Liver (tissue), 8 donors: ENCODE measurements at regions not wholly inside any gene's neighbourhood (a gene's known extent, or its start where the extent isn't known, plus 50 kb on each side); places are given as distances from the start of the nearest gene placed in this dataset.

ENCODE experiments used
- DNase-seq: peaks from one replicate; pipeline ENCODE4 v3.0.0-alpha.2; 2017; ENCODE audit warnings: low spot score
- H3K27ac ChIP-seq, 2 donors: one replicate each; pipeline ENCODE4 v1.7.0; 2013; ENCODE audit warnings: inconsistent platforms in 2 of 2, low read length in 2 of 2, control low read depth in 1 of 2, low read depth in 1 of 2, mild to moderate bottlenecking in 1 of 2
- H3K27me3 ChIP-seq, 4 donors: one replicate each; pipeline versions ENCODE4 v1.6.1 to v1.7.0; 2013; ENCODE audit warnings: low read length in 3 of 4, inconsistent platforms in 1 of 4, mild to moderate bottlenecking in 1 of 4, moderate library complexity in 1 of 4; ENCODE audit not compliant: control insufficient read depth in 4 of 4, insufficient read depth in 4 of 4
- H3K36me3 ChIP-seq, 4 donors: one replicate each; pipeline versions ENCODE4 v1.6.1 to v1.7.0; 2013; ENCODE audit warnings: low read length in 3 of 4, mild to moderate bottlenecking in 3 of 4, low read depth in 1 of 4, moderate library complexity in 1 of 4; ENCODE audit not compliant: control insufficient read depth in 4 of 4, insufficient read depth in 3 of 4
- H3K4me1 ChIP-seq, 4 donors: one replicate each; pipeline versions ENCODE4 v1.6.1 to v1.7.0; 2013; ENCODE audit warnings: low read length in 3 of 4, mild to moderate bottlenecking in 3 of 4, moderate library complexity in 1 of 4; ENCODE audit not compliant: control insufficient read depth in 4 of 4, insufficient read depth in 4 of 4
- H3K4me3 ChIP-seq, 3 donors: one replicate each; pipeline versions ENCODE4 v1.6.1 to v1.7.0; 2013; ENCODE audit warnings: low read length in 3 of 3, control low read depth in 1 of 3, low read depth in 1 of 3, mild to moderate bottlenecking in 1 of 3
- H3K9ac ChIP-seq, 2 donors: one replicate each; pipeline ENCODE4 v1.7.0; 2013; ENCODE audit warnings: low read length in 2 of 2, mild to moderate bottlenecking in 2 of 2, moderate library complexity in 2 of 2, control low read depth in 1 of 2, low read depth in 1 of 2
- H3K9me3 ChIP-seq, 4 donors: one replicate each; pipeline versions ENCODE4 v1.6.1 to v1.7.0; 2013; ENCODE audit warnings: low read length in 3 of 4; ENCODE audit not compliant: control insufficient read depth in 4 of 4
- CTCF ChIP-seq: fragments of 150-350 bp; IDR thresholded peaks from 2 replicates; pipeline ENCODE4 v1.5.1; 2017; ENCODE audit warnings: improper control_type of control experiment, low read depth, low read length; ENCODE audit not compliant: missing input control
- EGR1 ChIP-seq, 2 donors: IDR thresholded peaks; 2 replicates each; pipeline ENCODE4 v1.6.1; 2016 to 2018; ENCODE audit warnings: antibody characterized with exemption in 2 of 2, low read depth in 2 of 2
- FOXA1 ChIP-seq: IDR thresholded peaks from 2 replicates; pipeline ENCODE4 v1.6.1; 2016; ENCODE audit warnings: antibody characterized with exemption
- FOXA2 ChIP-seq: IDR thresholded peaks from 2 replicates; pipeline ENCODE4 v1.6.1; 2016; ENCODE audit warnings: antibody characterized with exemption
- GABPA ChIP-seq, 2 donors: IDR thresholded peaks in 1 of 2; conservative IDR thresholded peaks in 1 of 2; 2 replicates each; pipeline ENCODE4 v1.6.1; 2016; ENCODE audit warnings: antibody characterized with exemption in 2 of 2, mild to moderate bottlenecking in 1 of 2, moderate library complexity in 1 of 2
- HNF4A ChIP-seq, 2 donors: conservative IDR thresholded peaks; 2 replicates each; pipeline ENCODE4 v1.6.1; 2016; ENCODE audit warnings: antibody characterized with exemption in 2 of 2, mild to moderate bottlenecking in 2 of 2
- HNF4G ChIP-seq: IDR thresholded peaks from 2 replicates; pipeline ENCODE4 v1.6.1; 2016; ENCODE audit warnings: antibody characterized with exemption
- JUND ChIP-seq, 2 donors: IDR thresholded peaks; 2 replicates each; pipeline ENCODE4 v1.6.1; 2016; ENCODE audit warnings: antibody characterized with exemption in 2 of 2
- NR2F2 ChIP-seq: IDR thresholded peaks from 2 replicates; pipeline ENCODE4 v1.6.1; 2016; ENCODE audit warnings: antibody characterized with exemption
- RAD21 ChIP-seq, 2 donors: IDR thresholded peaks; 2 replicates each; pipeline ENCODE4 v1.6.1; 2016; ENCODE audit warnings: antibody characterized with exemption in 2 of 2, mild to moderate bottlenecking in 2 of 2
- REST ChIP-seq: IDR thresholded peaks from 2 replicates; pipeline ENCODE4 v1.6.1; 2016; ENCODE audit warnings: antibody characterized with exemption, mild to moderate bottlenecking
- RXRA ChIP-seq, 2 donors: IDR thresholded peaks; 2 replicates each; pipeline ENCODE4 v1.6.1; 2017 to 2018; ENCODE audit warnings: antibody characterized with exemption in 2 of 2, mild to moderate bottlenecking in 1 of 2
- SP1 ChIP-seq: IDR thresholded peaks from 2 replicates; pipeline ENCODE4 v1.6.1; 2018; ENCODE audit warnings: antibody characterized with exemption, mild to moderate bottlenecking
- TAF1 ChIP-seq: conservative IDR thresholded peaks from 2 replicates; pipeline ENCODE4 v1.6.1; 2016; ENCODE audit warnings: antibody characterized with exemption, mild to moderate bottlenecking
- YY1 ChIP-seq: IDR thresholded peaks from 2 replicates; pipeline ENCODE4 v1.6.1; 2016; ENCODE audit warnings: antibody characterized with exemption, mild to moderate bottlenecking
- ZBTB33 ChIP-seq: IDR thresholded peaks from 2 replicates; pipeline ENCODE4 v1.6.1; 2016; ENCODE audit warnings: antibody characterized with exemption
- WGBS: extraction: QIAGEN DNeasy Blood & Tissue Kit; methylation state at CpG from one replicate; pipeline ENCODE4 v1.1.7; 2013; 5-methylcytosine and 5-hydroxymethylcytosine counted together
- TF ChIP-seq, protein P1 (sequence below): IDR thresholded peaks from 2 replicates; pipeline ENCODE4 v1.6.1; 2016; ENCODE audit warnings: antibody characterized with exemption
- TF ChIP-seq, protein P2 (sequence below): IDR thresholded peaks from 2 replicates; pipeline ENCODE4 v1.6.1; 2016; ENCODE audit warnings: antibody characterized with exemption
- donor health status: healthy.
- donor health status: healthy.
- donor health status: healthy.
- donor health status: healthy.
- donor health status: healthy.

DNA sequence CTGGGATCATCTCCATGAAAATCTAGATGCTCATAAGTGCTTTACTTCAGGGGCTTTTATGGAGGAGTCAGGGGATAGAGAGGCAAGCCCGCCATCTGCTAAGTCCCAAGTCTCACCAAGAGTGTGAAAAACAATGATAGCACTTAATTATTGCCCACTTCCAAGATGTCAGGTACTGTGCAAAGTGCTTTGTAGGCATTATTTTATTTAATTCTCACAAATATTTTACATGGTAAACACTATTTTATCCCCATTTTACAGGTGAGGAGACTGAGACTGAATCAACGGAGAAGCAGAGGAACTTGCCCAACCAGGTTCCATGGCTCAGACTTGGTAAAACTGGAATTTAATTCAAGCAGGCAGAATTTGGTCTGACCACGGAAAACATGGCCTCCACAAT, 147.5 kb downstream of the ACKR3 start:
- Histone ChIP-seq H3K36me3 (no peaks in the 10 kb centered on the region), H3K4me1 (peaks cover 0 to 10% (median 7%) of the 10 kb centered on the region in 4 donors), H3K9ac (no peak overlapping the region), H3K27me3 (no peaks in the 10 kb centered on the region), H3K9me3 (no peaks in the 10 kb centered on the region), H3K27ac (no peak overlapping the region), H3K4me3 (no peak overlapping the region)
- no peak for DNase-seq
- WGBS, result 93% methylated on average over 3 of the region's 3 CpGs
- TF ChIP-seq GABPA (IDR thresholded peaks at IDR 0.05 in 1 of 2, conservative IDR thresholded peaks at IDR 0.05 in 1 of 2) (no peak), REST (no peak), FOXA2 (no peak), SP1 (no peak), JUND (IDR thresholded peaks at IDR 0.05) (no peak), EGR1 (IDR thresholded peaks at IDR 0.05; ENCODE audit: low read depth in 2 of 2) (no peak), TAF1 (no peak), CTCF (no peak), HNF4A (conservative IDR thresholded peaks at IDR 0.05) (no peak), RXRA (IDR thresholded peaks at IDR 0.05) (no peak), FOXA1 (no peak), NR2F2 (no peak), RAD21 (IDR thresholded peaks at IDR 0.05) (no peak), YY1 (no peak), HNF4G (no peak), ZBTB33 (no peak)
- TF ChIP-seq, protein P1, sequence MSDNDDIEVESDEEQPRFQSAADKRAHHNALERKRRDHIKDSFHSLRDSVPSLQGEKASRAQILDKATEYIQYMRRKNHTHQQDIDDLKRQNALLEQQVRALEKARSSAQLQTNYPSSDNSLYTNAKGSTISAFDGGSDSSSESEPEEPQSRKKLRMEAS, result no peak
- TF ChIP-seq, protein P2, sequence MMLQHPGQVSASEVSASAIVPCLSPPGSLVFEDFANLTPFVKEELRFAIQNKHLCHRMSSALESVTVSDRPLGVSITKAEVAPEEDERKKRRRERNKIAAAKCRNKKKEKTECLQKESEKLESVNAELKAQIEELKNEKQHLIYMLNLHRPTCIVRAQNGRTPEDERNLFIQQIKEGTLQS, result no peak

GRCh38 chr2:236717729-236718128, 148.1 kb downstream of the ACKR3 start:
- H3K9me3 ChIP-seq, result no peaks in the 10 kb centered on the region
- no peak overlapping the region for H3K27ac ChIP-seq
- WGBS, result 93% methylated on average over 6 of the region's 6 CpGs
- H3K36me3 ChIP-seq, result no peaks in the 10 kb centered on the region
- no peak overlapping the region for H3K9ac ChIP-seq
- H3K4me3 ChIP-seq, result no peak overlapping the region
- no peaks in the 10 kb centered on the region for H3K27me3 ChIP-seq
- peaks cover 0 to 10% (median 7%) of the 10 kb centered on the region in 4 donors for H3K4me1 ChIP-seq
- DNase-seq, result no peak
- TF ChIP-seq HNF4G, result no peak
- TF ChIP-seq HNF4A (conservative IDR thresholded peaks at IDR 0.05), result no peak
- TF ChIP-seq GABPA (IDR thresholded peaks at IDR 0.05 in 1 of 2, conservative IDR thresholded peaks at IDR 0.05 in 1 of 2), result no peak
- TF ChIP-seq NR2F2, result no peak
- no peak for TF ChIP-seq FOXA2
- no peak for TF ChIP-seq FOXA1
- TF ChIP-seq REST, result no peak
- TF ChIP-seq, protein P2, result no peak
- TF ChIP-seq CTCF, result no peak
- TF ChIP-seq RAD21 (IDR thresholded peaks at IDR 0.05), result no peak
- TF ChIP-seq SP1, result no peak
- no peak for TF ChIP-seq EGR1 (IDR thresholded peaks at IDR 0.05; ENCODE audit: low read depth in 2 of 2)
